ENCODE measurements at regions not wholly inside any gene's neighbourhood (a gene's known extent, or its start where the extent isn't known, plus 50 kb on each side); places are given as distances from the start of the nearest gene placed in this dataset.
"Not testable (repeated sequence)": the region's sequence is repeated elsewhere in the genome, so short reads cannot be mapped to it uniquely, and the experiment has no call there.

GRCh38 chr10:2329082-2329481 is 591.8 kb upstream of the ADARB2 start:
- Mint-ChIP-seq H3K27me3 (ENCODE audit: insufficient read depth, unreplicated experiment) (no peaks in the 10 kb centered on the region), H3K9me3 (ENCODE audit: unreplicated experiment) (no peaks in the 10 kb centered on the region), H3K4me3 (ENCODE audit: unreplicated experiment) (no peak overlapping the region), H3K27ac (ENCODE audit: low read depth, unreplicated experiment) (no peak overlapping the region), H3K36me3 (ENCODE audit: insufficient read depth, unreplicated experiment) (peaks cover 6% of the 10 kb centered on the region), H3K4me1 (ENCODE audit: insufficient read depth, unreplicated experiment) (no peaks in the 10 kb centered on the region)
- no TSS peak for BruUV-seq (replicated peaks)
- DNase-seq (ENCODE audit: unreplicated experiment) = no peak
- ChIA-PET POLR2A (interaction anchor here (1.5 kb wide), 1 partner anchor 12 kb away, joined by 3 read pairs; no protein-coding TSS in a partner anchor), CTCF (no interaction called here)
- intact Hi-C loops (cut with micrococcal nuclease) = no loop called here
- no peak for TF ChIP-seq CTCF (IDR thresholded peaks at IDR 0.05; ENCODE audit: unreplicated experiment)

- Mint-ChIP-seq H3K4me3 (ENCODE audit: unreplicated experiment) (no peak overlapping the region), H3K4me1 (ENCODE audit: insufficient read depth, unreplicated experiment) (no peaks in the 10 kb centered on the region), H3K36me3 (ENCODE audit: insufficient read depth, unreplicated experiment) (peaks cover 6% of the 10 kb centered on the region), H3K27ac (ENCODE audit: low read depth, unreplicated experiment) (no peak overlapping the region), H3K27me3 (ENCODE audit: insufficient read depth, unreplicated experiment) (no peaks in the 10 kb centered on the region), H3K9me3 (ENCODE audit: unreplicated experiment) (no peaks in the 10 kb centered on the region)
- TF ChIP-seq CTCF (IDR thresholded peaks at IDR 0.05; ENCODE audit: unreplicated experiment) = no peak
- intact Hi-C loops (cut with micrococcal nuclease) = no loop called here
- no peak for DNase-seq (ENCODE audit: unreplicated experiment)
- ChIA-PET POLR2A (no interaction called here), CTCF (no interaction called here)
- BruUV-seq (replicated peaks) = no TSS peak
Measured at GRCh38 chr10:2326411-2326810, 589.1 kb upstream of the ADARB2 start.

GRCh38 chr10:2315045-2315485 is 577.7 kb upstream of the ADARB2 start:
- intact Hi-C loops (cut with micrococcal nuclease); POLR2A ChIA-PET; CTCF ChIA-PET: not testable (repeated sequence)

GRCh38 chr10:2306081-2306480 is 568.8 kb upstream of the ADARB2 start:
- no peak overlapping the region for H3K4me3 Mint-ChIP-seq (ENCODE audit: unreplicated experiment)
- CTCF ChIA-PET = no interaction called here
- BruUV-seq (replicated peaks) = no TSS peak

More at GRCh38 chr10:2315045-2315485, 577.7 kb upstream of the ADARB2 start:
- not testable (repeated sequence) for BruUV-seq (replicated peaks); H3K36me3 Mint-ChIP-seq (ENCODE audit: insufficient read depth, unreplicated experiment); H3K27me3 Mint-ChIP-seq (ENCODE audit: insufficient read depth, unreplicated experiment); H3K9me3 Mint-ChIP-seq (ENCODE audit: unreplicated experiment); DNase-seq (ENCODE audit: unreplicated experiment); H3K4me3 Mint-ChIP-seq (ENCODE audit: unreplicated experiment); H3K4me1 Mint-ChIP-seq (ENCODE audit: insufficient read depth, unreplicated experiment); H3K27ac Mint-ChIP-seq (ENCODE audit: low read depth, unreplicated experiment)

More at GRCh38 chr10:2306081-2306480, 568.8 kb upstream of the ADARB2 start:
- TF ChIP-seq CTCF (IDR thresholded peaks at IDR 0.05; ENCODE audit: unreplicated experiment) = no peak
- POLR2A ChIA-PET = no interaction called here
- DNase-seq (ENCODE audit: unreplicated experiment) = no peak
- Mint-ChIP-seq H3K36me3 (ENCODE audit: insufficient read depth, unreplicated experiment) (no peaks in the 10 kb centered on the region), H3K27me3 (ENCODE audit: insufficient read depth, unreplicated experiment) (no peaks in the 10 kb centered on the region), H3K9me3 (ENCODE audit: unreplicated experiment) (peaks cover 7% of the 10 kb centered on the region), H3K4me1 (ENCODE audit: insufficient read depth, unreplicated experiment) (no peaks in the 10 kb centered on the region), H3K27ac (ENCODE audit: low read depth, unreplicated experiment) (no peak overlapping the region)
- intact Hi-C loops (cut with micrococcal nuclease) = no loop called here

Measured in MCF 10A (cell line).